Peyer's patch (tissue), 4 donors: ENCODE measurements at regions not wholly inside any gene's neighbourhood (a gene's known extent, or its start where the extent isn't known, plus 50 kb on each side); places are given as distances from the start of the nearest gene placed in this dataset.

Experiments
- DNase-seq, 3 donors: peaks; one replicate each; pipeline ENCODE4 v3.0.0-alpha.2; 2017 to 2019
- H3K27ac ChIP-seq, 4 donors: fragments of 200-600 bp; sonication (generic); one replicate each; pipeline ENCODE4 v1.5.1; 2016 to 2019
- H3K27me3 ChIP-seq, 2 donors: fragments of 200-600 bp; sonication (generic); one replicate each; pipeline ENCODE4 v1.5.1; 2019
- H3K36me3 ChIP-seq, 3 donors: fragments of 200-600 bp; sonication (generic); one replicate each; pipeline ENCODE4 v1.5.1; 2016 to 2019
- H3K4me1 ChIP-seq, 4 donors: fragments of 200-600 bp; sonication (generic); one replicate each; pipeline ENCODE4 v1.5.1; 2016 to 2019
- H3K4me3 ChIP-seq, 4 donors: fragments of 200-600 bp; sonication (generic); 1 replicate in 3 of 4; 2 replicates in 1 of 4; pipeline ENCODE4 v1.5.1; 2016 to 2019; ENCODE audit warnings: mild to moderate bottlenecking in 1 of 4
- H3K9me3 ChIP-seq, 4 donors: fragments of 200-600 bp; sonication (generic); one replicate each; pipeline ENCODE4 v1.5.1; 2016 to 2019; ENCODE audit warnings: mild to moderate bottlenecking in 1 of 4
- POLR2A ChIP-seq, 2 donors: fragments of 450-650 bp; IDR thresholded peaks; one replicate each; pipeline ENCODE4 v1.5.1; 2017; ENCODE audit warnings: antibody characterized with exemption in 2 of 2, mild to moderate bottlenecking in 2 of 2, moderate library complexity in 2 of 2
- TF ChIP-seq, protein P1 (sequence below), 6 experiments: fragments of 450-650 bp in 4 of 6; fragments of 200-600 bp in 2 of 6; sonication (generic) in 1 of 6; IDR thresholded peaks; one replicate each; pipeline ENCODE4 v1.5.1; 2017 to 2019; ENCODE audit warnings: antibody characterized with exemption in 6 of 6, mild to moderate bottlenecking in 3 of 6, moderate library complexity in 1 of 6

DNA sequence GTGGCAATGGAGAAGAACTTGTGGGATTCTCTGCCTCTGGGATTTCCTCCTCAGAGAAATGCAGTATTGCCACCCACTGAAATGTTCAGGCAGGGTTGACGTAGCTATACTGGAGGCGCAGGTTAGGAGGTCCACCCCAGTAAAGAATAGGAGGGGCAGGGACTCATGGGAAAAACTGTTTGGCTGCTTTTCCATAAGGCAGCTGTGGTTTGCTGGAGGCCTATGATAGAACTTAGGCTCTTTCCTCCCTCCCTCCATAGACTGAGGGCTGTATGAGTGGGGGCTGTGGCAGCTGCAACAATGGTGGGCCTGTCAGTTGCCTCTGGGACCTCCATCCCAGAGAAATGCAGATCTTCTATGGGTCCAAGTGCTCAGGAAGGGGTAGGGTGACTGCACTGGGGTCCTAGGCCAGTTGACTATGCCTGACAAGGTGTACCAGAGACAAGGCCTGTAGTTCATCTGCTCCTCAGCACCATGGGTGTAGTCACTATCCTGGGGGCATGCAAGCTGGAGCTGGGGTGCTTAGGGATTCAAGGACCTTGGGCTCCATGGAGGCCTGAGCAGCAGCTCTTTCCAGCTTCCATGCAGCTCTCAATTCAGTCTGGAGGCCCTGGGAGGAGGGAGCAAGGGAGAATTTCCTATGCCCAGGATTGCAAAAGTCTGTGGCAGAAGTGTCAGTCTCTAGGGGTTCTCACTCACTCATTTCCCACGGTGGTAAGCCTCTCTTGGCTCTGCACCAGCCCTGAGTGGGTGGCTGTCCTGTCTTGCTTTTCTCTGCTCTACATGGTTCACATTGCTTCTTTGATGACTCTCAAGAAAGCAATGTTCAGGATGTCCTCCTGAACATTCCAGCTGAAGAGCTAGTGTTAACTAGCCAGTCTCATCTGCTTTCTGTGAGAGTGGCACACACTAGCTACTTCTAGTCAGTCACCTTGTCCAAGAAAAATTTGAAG lies 353.0 kb downstream of the IDS start:
- Histone ChIP-seq H3K4me3 (no peak overlapping the region), H3K4me1 (no peaks in the 10 kb centered on the region), H3K9me3 (no peaks in the 10 kb centered on the region), H3K27me3 (no peaks in the 10 kb centered on the region), H3K36me3 (no peaks in the 10 kb centered on the region), H3K27ac (no peak overlapping the region)
- no peak for DNase-seq
- TF ChIP-seq, protein P1, sequence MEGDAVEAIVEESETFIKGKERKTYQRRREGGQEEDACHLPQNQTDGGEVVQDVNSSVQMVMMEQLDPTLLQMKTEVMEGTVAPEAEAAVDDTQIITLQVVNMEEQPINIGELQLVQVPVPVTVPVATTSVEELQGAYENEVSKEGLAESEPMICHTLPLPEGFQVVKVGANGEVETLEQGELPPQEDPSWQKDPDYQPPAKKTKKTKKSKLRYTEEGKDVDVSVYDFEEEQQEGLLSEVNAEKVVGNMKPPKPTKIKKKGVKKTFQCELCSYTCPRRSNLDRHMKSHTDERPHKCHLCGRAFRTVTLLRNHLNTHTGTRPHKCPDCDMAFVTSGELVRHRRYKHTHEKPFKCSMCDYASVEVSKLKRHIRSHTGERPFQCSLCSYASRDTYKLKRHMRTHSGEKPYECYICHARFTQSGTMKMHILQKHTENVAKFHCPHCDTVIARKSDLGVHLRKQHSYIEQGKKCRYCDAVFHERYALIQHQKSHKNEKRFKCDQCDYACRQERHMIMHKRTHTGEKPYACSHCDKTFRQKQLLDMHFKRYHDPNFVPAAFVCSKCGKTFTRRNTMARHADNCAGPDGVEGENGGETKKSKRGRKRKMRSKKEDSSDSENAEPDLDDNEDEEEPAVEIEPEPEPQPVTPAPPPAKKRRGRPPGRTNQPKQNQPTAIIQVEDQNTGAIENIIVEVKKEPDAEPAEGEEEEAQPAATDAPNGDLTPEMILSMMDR (IDR thresholded peaks at IDR 0.05): no peak
- TF ChIP-seq POLR2A (IDR thresholded peaks at IDR 0.05): no peak

DNA sequence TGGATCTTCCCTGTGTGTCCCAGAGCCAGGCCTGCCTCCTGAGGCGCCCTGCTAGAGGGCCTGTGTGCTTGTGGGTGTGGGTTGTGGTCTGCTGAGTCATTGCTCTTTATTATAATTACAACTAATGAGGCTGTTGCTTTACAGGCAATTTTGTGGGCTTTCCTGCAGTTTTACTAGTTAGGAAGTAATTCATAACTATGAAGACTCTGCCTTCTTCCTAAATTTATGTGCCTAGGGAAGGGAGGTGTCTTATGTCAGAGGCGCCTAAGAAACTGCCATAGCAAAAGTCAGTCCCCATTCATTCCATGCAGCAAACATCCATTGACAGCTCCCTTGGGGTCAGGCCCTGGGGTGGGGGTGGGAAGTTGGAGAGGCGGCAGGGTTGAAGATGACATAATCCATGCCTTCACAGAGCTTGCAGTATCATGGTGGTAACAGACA lies 359.2 kb downstream of the IDS start:
- Histone ChIP-seq H3K4me1 (no peaks in the 10 kb centered on the region), H3K27ac (no peak overlapping the region), H3K9me3 (no peaks in the 10 kb centered on the region), H3K27me3 (no peaks in the 10 kb centered on the region), H3K36me3 (no peaks in the 10 kb centered on the region), H3K4me3 (no peak overlapping the region)
- DNase-seq: no peak
- TF ChIP-seq, protein P1 (IDR thresholded peaks at IDR 0.05): no peak
- no peak for TF ChIP-seq POLR2A (IDR thresholded peaks at IDR 0.05)

DNA sequence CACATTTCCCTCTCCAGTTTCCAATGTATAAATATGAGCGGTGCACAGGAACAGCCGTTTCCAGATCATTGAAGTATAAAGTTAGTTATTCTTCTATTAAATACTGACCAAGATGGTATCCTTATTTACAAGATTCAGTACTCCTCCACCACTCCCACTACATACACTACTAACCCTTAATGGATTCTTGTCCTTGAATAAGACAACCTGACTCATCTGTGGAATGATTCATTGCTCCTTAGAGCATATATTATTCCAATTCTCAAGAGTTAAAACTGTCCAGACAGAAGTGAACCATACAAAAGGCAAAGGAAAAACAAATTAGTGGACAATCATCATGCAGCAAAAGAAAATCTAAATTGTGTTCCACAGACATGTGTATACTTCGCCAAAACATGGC lies 373.3 kb downstream of the IDS start:
- H3K4me1 ChIP-seq: no peaks in the 10 kb centered on the region
- TF ChIP-seq, protein P1 (IDR thresholded peaks at IDR 0.05): no peak
- no peak for TF ChIP-seq POLR2A (IDR thresholded peaks at IDR 0.05)
- H3K27me3 ChIP-seq: no peaks in the 10 kb centered on the region

DNA sequence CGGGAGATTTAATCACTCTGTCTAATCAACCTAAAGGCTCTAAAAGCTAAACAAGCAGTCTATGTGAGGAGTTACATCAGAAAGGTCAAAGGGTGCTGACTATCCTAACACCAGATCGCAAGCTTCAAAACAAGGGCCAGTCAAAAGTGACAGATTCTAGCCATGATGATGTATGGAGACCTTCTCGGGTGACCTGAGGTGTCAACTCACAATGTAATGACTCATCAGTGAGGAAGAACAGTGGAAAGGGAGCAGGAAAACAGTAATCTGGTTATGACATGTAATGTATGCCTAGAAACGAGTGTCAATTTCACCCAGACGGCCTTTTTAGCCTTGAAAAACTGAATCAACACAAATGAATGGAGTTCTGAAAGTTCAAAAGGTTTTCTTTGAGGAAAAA lies 375.3 kb downstream of the IDS start:
- no peak for DNase-seq
- Histone ChIP-seq H3K9me3 (no peaks in the 10 kb centered on the region), H3K27ac (no peak overlapping the region), H3K36me3 (no peaks in the 10 kb centered on the region), H3K4me3 (no peak overlapping the region), H3K4me1 (no peaks in the 10 kb centered on the region), H3K27me3 (no peaks in the 10 kb centered on the region)
- TF ChIP-seq POLR2A (IDR thresholded peaks at IDR 0.05): no peak
- TF ChIP-seq, protein P1 (IDR thresholded peaks at IDR 0.05): no peak

More for the DNA sequence above, 373.3 kb downstream of the IDS start:
- H3K27ac ChIP-seq: no peak overlapping the region
- DNase-seq: no peak
- no peaks in the 10 kb centered on the region for H3K9me3 ChIP-seq
- no peak overlapping the region for H3K4me3 ChIP-seq
- no peaks in the 10 kb centered on the region for H3K36me3 ChIP-seq

DNA sequence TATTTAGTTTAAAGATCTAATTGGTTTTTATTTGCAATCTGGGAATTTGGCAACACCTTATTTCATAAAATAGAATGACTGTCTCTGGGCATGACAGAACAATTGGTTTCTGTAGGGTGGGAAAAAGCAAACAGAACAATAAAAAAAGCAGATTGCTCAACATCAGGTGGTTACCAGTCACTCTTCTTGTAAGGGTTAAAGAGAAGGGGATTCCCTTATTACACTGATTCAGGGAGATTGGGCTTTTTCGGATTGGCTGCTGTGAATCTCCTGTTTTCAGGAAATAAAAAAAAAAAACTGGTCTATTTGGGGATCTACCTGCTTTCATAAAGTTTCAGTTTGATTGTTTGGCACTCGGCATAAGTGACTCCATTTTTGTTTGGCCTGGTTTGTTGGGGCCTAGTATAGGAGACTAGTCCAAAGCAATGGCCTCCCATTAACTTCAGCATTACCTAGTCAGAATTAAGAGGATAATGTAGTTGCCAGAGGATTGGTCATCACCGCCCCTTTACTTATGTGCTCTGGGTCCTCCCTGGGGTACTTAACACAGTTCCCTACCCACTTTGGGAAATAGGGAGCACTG lies 380.5 kb downstream of the IDS start:
- Histone ChIP-seq H3K4me1 (no peaks in the 10 kb centered on the region), H3K36me3 (no peaks in the 10 kb centered on the region), H3K27me3 (no peaks in the 10 kb centered on the region), H3K27ac (no peak overlapping the region), H3K4me3 (no peak overlapping the region), H3K9me3 (no peaks in the 10 kb centered on the region)
- DNase-seq: no peak
- TF ChIP-seq, protein P1 (IDR thresholded peaks at IDR 0.05): no peak
- TF ChIP-seq POLR2A (IDR thresholded peaks at IDR 0.05): no peak
